Heart right ventricle (tissue), 16 donors: ENCODE measurements at regions not wholly inside any gene's neighbourhood (a gene's known extent, or its start where the extent isn't known, plus 50 kb on each side); places are given as distances from the start of the nearest gene placed in this dataset.

Experiments used
- ATAC-seq, 8 donors: fragments of 200-7000 bp; cut with Tn5 transposase; one replicate each; pipeline ENCODE4 v1.9.1; 2020; ENCODE audit warnings: mild to moderate bottlenecking in 8 of 8, moderate library complexity in 8 of 8, moderate number of reproducible peaks in 1 of 8
- DNase-seq, 2 donors: peaks; one replicate each; pipeline ENCODE4 v3.0.0-alpha.2; 2020
- H3K27ac ChIP-seq, 10 donors: fragments of 200-600 bp; sonication (generic) in 2 of 10; one replicate each; pipeline versions ENCODE4 v1.5.0 to v1.8.0; 2020 to 2022; ENCODE audit warnings: mild to moderate bottlenecking in 3 of 10
- H3K27me3 ChIP-seq, 7 donors: fragments of 200-600 bp; one replicate each; pipeline ENCODE4 v1.8.0; 2021 to 2022; ENCODE audit warnings: mild to moderate bottlenecking in 2 of 7
- H3K36me3 ChIP-seq, 9 donors: fragments of 200-600 bp; sonication (generic) in 1 of 9; one replicate each; pipeline versions ENCODE4 v1.5.0 to v1.8.0; 2020 to 2022; ENCODE audit warnings: mild to moderate bottlenecking in 2 of 9
- H3K4me1 ChIP-seq, 9 donors: fragments of 200-600 bp; sonication (generic) in 1 of 9; one replicate each; pipeline versions ENCODE4 v1.5.0 to v1.8.0; 2020 to 2022; ENCODE audit warnings: mild to moderate bottlenecking in 4 of 9
- H3K4me3 ChIP-seq, 10 donors: fragments of 200-600 bp; sonication (generic) in 2 of 10; one replicate each; pipeline versions ENCODE4 v1.5.0 to v1.8.0; 2020 to 2022; ENCODE audit warnings: mild to moderate bottlenecking in 7 of 10, moderate library complexity in 2 of 10
- H3K9me3 ChIP-seq, 11 donors: fragments of 200-600 bp in 10 of 11; sonication (generic) in 2 of 11; one replicate each; pipeline versions ENCODE4 v1.5.0 to v1.8.0; 2013 to 2022; ENCODE audit warnings: mild to moderate bottlenecking in 2 of 11, control low read depth in 1 of 11, moderate library complexity in 1 of 11
- WGBS, 2 donors: extraction: QIAGEN DNeasy Blood & Tissue Kit; methylation state at CpG; one replicate each; pipeline ENCODE4 v1.1.7; 2013; ENCODE audit warnings: inconsistent platforms in 1 of 2; 5-methylcytosine and 5-hydroxymethylcytosine counted together
- intact Hi-C, 10 donors: fragments of 100-400 bp; cut with DNase I; formaldehyde crosslinking; loops; one replicate each; pipeline versions ENCODE4 v1.11.1 to v1.14.2; 2022
- TF ChIP-seq, protein P1 (sequence below), 9 donors: fragments of 200-600 bp; sonication (generic) in 2 of 9; IDR thresholded peaks; one replicate each; pipeline versions ENCODE4 v1.5.0 to v1.8.0; 2021 to 2022; ENCODE audit warnings: antibody characterized with exemption in 9 of 9, mild to moderate bottlenecking in 5 of 9, moderate library complexity in 1 of 9
- donor health status: Arrhythmogenic right ventricular cardiomyopathy.
- donor health status: ischemic (EF 13 %, LVEDD 7.1; RV severe dilation, severe dysfunction).
- donor health status: healthy with polysubstance abuse.
- donor health status: DM: no; HTN: yes; CAD: no.
- donor health status: DM: no; HTN: no; CAD: no.
- donor health status: ischemic (EF 25% LVEDD 6.9; RV normal size, moderate dysfunction).
- donor health status: ischemic (EF 25% LVEDD 5.7; RV mildly dilated, moderate dysfunction).
- donor health status: healthy.
- donor health status: DM: yes; HTN: yes; CAD: no.
- donor health status: Ischemic cardiomyopathy.
- donor health status: ischemic (EF 35%, LVEDD 5.7; RV mildly dilated, moderate dysfunction).
- donor health status: nonischemic (EF 11% LVEDD 7.7; RV severe dilation, severe dysfunction).
- donor health status: DM: yes; HTN: yes; CAD: no.
- donor health status: PGD.
- donor health status: ischemic (EF 29% LVEDD 5.4; RV normal size, mild dysfunction).
- donor health status: nonischemic (EF 23%, LVEDD 6.1; RV moderate dilation, normal function).

DNA sequence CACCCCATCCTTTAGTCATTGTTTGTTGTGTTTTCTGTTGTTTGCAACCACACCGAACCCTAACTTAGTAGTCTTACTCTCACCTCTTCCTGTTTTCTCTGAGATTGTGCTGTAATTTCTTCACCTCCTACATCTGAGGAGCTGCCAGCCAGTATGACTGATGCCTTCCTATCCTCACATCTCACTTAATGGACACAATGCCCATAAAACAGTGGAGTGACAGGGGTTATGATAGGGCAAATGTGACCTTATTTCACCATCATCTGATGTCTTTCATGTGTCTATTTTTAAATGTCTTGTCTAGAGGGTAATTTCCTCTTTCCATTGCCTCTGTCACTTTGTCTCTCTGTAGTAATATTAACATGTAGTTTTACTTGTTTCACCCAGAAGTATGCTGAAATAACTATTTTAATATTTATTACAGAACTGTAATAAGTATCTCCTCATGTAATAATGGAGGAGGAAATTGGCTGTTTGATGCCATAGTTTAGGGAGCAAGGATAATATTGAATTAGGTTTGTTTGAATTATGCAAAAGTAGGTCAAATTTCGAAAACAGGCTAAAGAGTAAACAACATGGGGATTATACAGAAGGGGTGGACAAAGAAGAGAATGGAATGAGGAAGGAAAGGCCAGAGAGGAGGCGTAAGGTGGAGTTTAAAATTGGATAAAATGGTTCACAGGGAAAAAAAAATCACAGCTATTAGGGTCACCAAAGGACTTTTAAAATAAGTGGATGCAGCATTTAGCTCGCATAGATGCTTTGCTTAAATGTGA is 103.5 kb upstream of the SPRY2 start:
- TF ChIP-seq, protein P1, sequence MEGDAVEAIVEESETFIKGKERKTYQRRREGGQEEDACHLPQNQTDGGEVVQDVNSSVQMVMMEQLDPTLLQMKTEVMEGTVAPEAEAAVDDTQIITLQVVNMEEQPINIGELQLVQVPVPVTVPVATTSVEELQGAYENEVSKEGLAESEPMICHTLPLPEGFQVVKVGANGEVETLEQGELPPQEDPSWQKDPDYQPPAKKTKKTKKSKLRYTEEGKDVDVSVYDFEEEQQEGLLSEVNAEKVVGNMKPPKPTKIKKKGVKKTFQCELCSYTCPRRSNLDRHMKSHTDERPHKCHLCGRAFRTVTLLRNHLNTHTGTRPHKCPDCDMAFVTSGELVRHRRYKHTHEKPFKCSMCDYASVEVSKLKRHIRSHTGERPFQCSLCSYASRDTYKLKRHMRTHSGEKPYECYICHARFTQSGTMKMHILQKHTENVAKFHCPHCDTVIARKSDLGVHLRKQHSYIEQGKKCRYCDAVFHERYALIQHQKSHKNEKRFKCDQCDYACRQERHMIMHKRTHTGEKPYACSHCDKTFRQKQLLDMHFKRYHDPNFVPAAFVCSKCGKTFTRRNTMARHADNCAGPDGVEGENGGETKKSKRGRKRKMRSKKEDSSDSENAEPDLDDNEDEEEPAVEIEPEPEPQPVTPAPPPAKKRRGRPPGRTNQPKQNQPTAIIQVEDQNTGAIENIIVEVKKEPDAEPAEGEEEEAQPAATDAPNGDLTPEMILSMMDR (IDR thresholded peaks at IDR 0.05) = no peak

DNA sequence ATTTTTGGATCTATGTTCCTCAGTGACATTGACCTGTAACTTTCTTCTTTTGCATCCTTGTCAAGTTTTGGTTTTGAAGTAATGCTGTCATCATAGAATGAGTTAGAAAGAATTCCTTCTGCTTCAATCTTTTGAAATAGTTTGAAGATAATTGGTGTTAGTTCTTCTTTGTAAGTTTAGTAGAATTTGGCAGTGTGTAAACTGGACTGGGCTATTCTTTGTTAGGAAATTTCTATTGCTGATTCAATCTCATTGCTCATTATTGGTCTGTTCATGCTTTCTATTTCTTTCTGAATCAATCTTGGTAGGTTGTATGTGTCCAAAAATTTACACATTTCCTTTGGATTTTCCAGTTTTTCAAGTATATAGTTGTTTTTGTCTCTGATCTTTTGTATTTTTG is 101.7 kb upstream of the SPRY2 start:
- H3K27ac ChIP-seq = no peak overlapping the region
- H3K36me3 ChIP-seq = no peaks in the 10 kb centered on the region
- H3K9me3 ChIP-seq = no peaks in the 10 kb centered on the region
- H3K4me1 ChIP-seq = peaks cover 0 to 29% (median 13%) of the 10 kb centered on the region in 9 donors
- TF ChIP-seq, protein P1 (IDR thresholded peaks at IDR 0.05) = no peak
- H3K27me3 ChIP-seq = no peaks in the 10 kb centered on the region
- intact Hi-C loops = no loop called here
- ATAC-seq = no peak
- H3K4me3 ChIP-seq = no peak overlapping the region
- DNase-seq = no peak

More for the DNA sequence above, 103.5 kb upstream of the SPRY2 start:
- H3K9me3 ChIP-seq = no peaks in the 10 kb centered on the region
- H3K36me3 ChIP-seq = no peaks in the 10 kb centered on the region
- H3K4me1 ChIP-seq = peaks cover 0 to 35% (median 11%) of the 10 kb centered on the region in 9 donors
- WGBS, 2 donors = 75 to 86% methylated on average over 4 of the region's 4 CpGs
- no peak overlapping the region for H3K4me3 ChIP-seq
- no peaks in the 10 kb centered on the region for H3K27me3 ChIP-seq
- H3K27ac ChIP-seq = peak overlapping the region in 2 of 10 donors; percentile 7 to 13
- intact Hi-C loops = no loop called here
- peak in 4 of 8 donors; percentile 14 to 58 (median 53) for ATAC-seq
- DNase-seq = no peak

DNA sequence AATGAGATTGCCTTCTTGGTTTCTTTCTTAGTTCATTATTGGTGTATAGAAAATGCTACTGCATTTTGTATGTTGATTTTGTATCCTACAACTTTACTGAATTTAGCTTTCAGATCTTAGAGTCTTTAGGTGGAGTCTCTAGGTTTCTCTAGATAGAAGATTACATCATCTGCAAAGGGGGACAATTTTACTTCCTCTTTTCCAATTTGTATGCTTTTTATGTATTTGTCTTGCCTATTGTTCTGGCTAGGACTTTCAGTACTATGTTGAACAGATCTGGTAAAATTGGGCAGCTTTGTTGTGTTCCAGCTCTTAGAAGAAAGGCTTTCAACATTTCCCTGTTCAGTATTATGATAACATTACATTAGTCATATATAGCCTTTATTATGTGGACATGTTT is 101.0 kb upstream of the SPRY2 start:
- TF ChIP-seq, protein P1 (IDR thresholded peaks at IDR 0.05) = no peak
- no peak overlapping the region for H3K27ac ChIP-seq
- intact Hi-C loops = no loop called here
- DNase-seq (no peak), ATAC-seq (peak in 1 of 8 donors; percentile 59)
- H3K36me3 ChIP-seq = no peaks in the 10 kb centered on the region
- no peaks in the 10 kb centered on the region for H3K9me3 ChIP-seq
- peaks cover 0 to 31% (median 17%) of the 10 kb centered on the region in 9 donors for H3K4me1 ChIP-seq
- no peak overlapping the region for H3K4me3 ChIP-seq
- no peaks in the 10 kb centered on the region for H3K27me3 ChIP-seq

DNA sequence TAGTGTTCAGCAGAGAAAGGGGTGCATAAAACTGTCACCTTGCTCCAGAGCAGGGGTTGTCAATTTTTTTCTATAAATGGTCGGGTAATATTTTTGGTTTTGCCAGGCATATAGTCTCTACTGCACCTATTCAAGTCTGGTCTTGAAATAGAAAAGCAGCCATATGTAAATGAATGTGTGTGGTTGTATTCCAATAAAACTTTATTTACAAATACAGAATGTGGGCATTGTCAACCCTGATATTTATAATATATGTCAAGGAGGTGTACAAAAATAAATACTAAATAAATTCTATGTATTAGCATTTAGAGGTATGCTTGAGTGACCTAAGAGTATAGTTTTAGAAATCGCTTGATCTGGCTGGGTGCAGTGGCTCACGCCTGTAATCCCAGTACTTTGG is 97.6 kb upstream of the SPRY2 start:
- H3K4me1 ChIP-seq = peaks cover 0 to 36% (median 8%) of the 10 kb centered on the region in 9 donors
- WGBS, 2 donors = 98 to 99% methylated on average over 3 of the region's 3 CpGs

More for the DNA sequence above, 97.6 kb upstream of the SPRY2 start:
- no peak overlapping the region for H3K4me3 ChIP-seq
- no peaks in the 10 kb centered on the region for H3K36me3 ChIP-seq
- ATAC-seq (no peak), DNase-seq (no peak)
- no peaks in the 10 kb centered on the region for H3K9me3 ChIP-seq
- peak overlapping the region in 8 of 10 donors; percentile 38 to 84 (median 68) for H3K27ac ChIP-seq
- TF ChIP-seq, protein P1 (IDR thresholded peaks at IDR 0.05) = no peak
- intact Hi-C loops = no loop called here
- no peaks in the 10 kb centered on the region for H3K27me3 ChIP-seq
